GM12892 (cell line): ENCODE measurements at regions not wholly inside any gene's neighbourhood (a gene's known extent, or its start where the extent isn't known, plus 50 kb on each side); places are given as distances from the start of the nearest gene placed in this dataset.

Source experiments
- POLR2A ChIP-seq: IDR thresholded peaks from 2 replicates; pipeline ENCODE4 v1.6.1; 2011; ENCODE audit warnings: low read depth, low read length, control low read depth
- POLR2AphosphoS5 ChIP-seq: IDR thresholded peaks from 2 replicates; pipeline ENCODE4 v1.6.1; 2011; ENCODE audit warnings: low read depth, low read length, control low read depth
- TAF1 ChIP-seq: IDR thresholded peaks from 2 replicates; pipeline ENCODE4 v1.6.1; 2011; ENCODE audit warnings: low read depth, mild to moderate bottlenecking, control low read depth, low read length, borderline replicate concordance

DNA sequence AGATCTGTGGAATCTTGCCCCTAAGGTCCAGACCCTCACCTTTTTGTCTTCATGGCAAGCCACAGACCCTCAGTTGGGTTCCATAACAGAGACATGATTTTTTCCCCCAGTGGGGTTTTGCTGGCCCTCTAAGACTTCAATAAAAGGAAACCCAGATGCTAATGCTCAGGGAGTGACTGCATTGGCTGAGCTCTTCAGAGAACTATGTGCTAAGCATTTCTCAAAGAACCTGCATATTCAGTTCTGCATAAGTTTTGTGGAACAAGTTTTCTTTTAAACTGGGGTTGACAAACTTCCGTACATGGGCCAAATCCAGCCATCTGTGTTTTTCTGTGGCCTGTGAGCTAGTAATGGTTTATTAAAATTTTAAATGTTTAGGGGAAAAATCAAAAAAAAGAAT, 159.8 kb upstream of the GDNF start:
- no peak for TF ChIP-seq POLR2A
- TF ChIP-seq TAF1, result no peak
- no peak for TF ChIP-seq POLR2AphosphoS5
